SK-N-SH treated with all-trans-retinoic acid at 6 μM for 48 hours (cell line): ENCODE measurements at regions not wholly inside any gene's neighbourhood (a gene's known extent, or its start where the extent isn't known, plus 50 kb on each side); places are given as distances from the start of the nearest gene placed in this dataset.

Experiments used
- ATAC-seq: fragments of 200-7000 bp; cut with Tn5 transposase; 3 replicates; pipeline ENCODE4 v1.9.1; 2020; ENCODE audit warnings: mild to moderate bottlenecking, moderate library complexity
- ARNTL ChIP-seq: fragments of 450-650 bp; formaldehyde crosslinking; IDR thresholded peaks from 2 replicates; pipeline ENCODE4 v1.5.0; 2020; ENCODE audit warnings: low read depth, mild to moderate bottlenecking, moderate library complexity, borderline replicate concordance
- BACH2 ChIP-seq: fragments of 250-450 bp; sonication (Bioruptor Pico); IDR thresholded peaks from 2 replicates; pipeline ENCODE4 v1.9.0; 2021; ENCODE audit warnings: mild to moderate bottlenecking, borderline replicate concordance
- CSDC2 ChIP-seq: fragments of 250-450 bp; sonication (Bioruptor Pico); IDR thresholded peaks from 2 replicates; pipeline ENCODE4 v1.5.0; 2020; ENCODE audit warnings: mild to moderate bottlenecking, moderate library complexity
- ESRRG ChIP-seq: fragments of 250-450 bp; sonication (Bioruptor Pico); IDR thresholded peaks from 2 replicates; pipeline ENCODE4 v1.6.1; 2021; ENCODE audit warnings: mild to moderate bottlenecking
- GLIS3 ChIP-seq: fragments of 250-450 bp; sonication (Bioruptor Pico); IDR thresholded peaks from 2 replicates; pipeline ENCODE4 v1.5.0; 2020; ENCODE audit warnings: mild to moderate bottlenecking, moderate library complexity
- OSR1 ChIP-seq: fragments of 250-450 bp; sonication (Bioruptor Pico); IDR thresholded peaks from 2 replicates; pipeline ENCODE4 v1.8.0; 2022; ENCODE audit warnings: moderate library complexity, mild to moderate bottlenecking, inconsistent platforms
- POU6F1 ChIP-seq: fragments of 250-450 bp; sonication (Bioruptor Pico); IDR thresholded peaks from 2 replicates; pipeline ENCODE4 v1.8.0; 2021; ENCODE audit warnings: low read depth, mild to moderate bottlenecking, moderate library complexity, borderline replicate concordance
- PPARA ChIP-seq: fragments of 250-450 bp; sonication (Bioruptor Pico); IDR thresholded peaks from 2 replicates; pipeline ENCODE4 v1.5.0; 2020; ENCODE audit warnings: mild to moderate bottlenecking, borderline replicate concordance
- RARB ChIP-seq: fragments of 250-450 bp; sonication (Bioruptor Pico); IDR thresholded peaks from 2 replicates; pipeline ENCODE4 v1.8.0; 2021; ENCODE audit warnings: mild to moderate bottlenecking, moderate library complexity
- SNAI2 ChIP-seq: fragments of 250-450 bp; sonication (Bioruptor Pico); IDR thresholded peaks from 2 replicates; pipeline ENCODE4 v1.5.0; 2020; ENCODE audit warnings: mild to moderate bottlenecking, moderate library complexity
- TCF4 ChIP-seq: fragments of 250-450 bp; sonication (Bioruptor Pico); IDR thresholded peaks from 2 replicates; pipeline ENCODE4 v1.8.0; 2021; ENCODE audit warnings: mild to moderate bottlenecking, moderate library complexity, borderline replicate concordance
- TOX ChIP-seq: fragments of 250-450 bp; sonication (Bioruptor Pico); IDR thresholded peaks from 2 replicates; pipeline ENCODE4 v1.8.0; 2021; ENCODE audit warnings: mild to moderate bottlenecking, moderate library complexity, borderline replicate concordance
- ZC3H10 ChIP-seq: fragments of 250-450 bp; sonication (Bioruptor Pico); IDR thresholded peaks from 2 replicates; pipeline ENCODE4 v1.5.1; 2021; ENCODE audit warnings: mild to moderate bottlenecking, moderate library complexity
- ZFP3 ChIP-seq: fragments of 250-450 bp; sonication (Bioruptor Pico); IDR thresholded peaks from 2 replicates; pipeline ENCODE4 v1.5.0; 2020; ENCODE audit warnings: mild to moderate bottlenecking, moderate library complexity
- ZFP30 ChIP-seq: fragments of 450-650 bp; formaldehyde crosslinking; IDR thresholded peaks from 2 replicates; pipeline ENCODE4 v1.5.0; 2022; ENCODE audit warnings: mild to moderate bottlenecking, moderate library complexity
- ZNF565 ChIP-seq: fragments of 450-650 bp; formaldehyde crosslinking; conservative IDR thresholded peaks from 2 replicates; pipeline ENCODE4 v1.5.0; 2020; ENCODE audit warnings: low read depth, mild to moderate bottlenecking, moderate library complexity
- ZNF70 ChIP-seq: fragments of 450-650 bp; formaldehyde crosslinking; IDR thresholded peaks from 2 replicates; pipeline ENCODE4 v1.5.0; 2020; ENCODE audit warnings: mild to moderate bottlenecking, moderate library complexity
- ZNF8 ChIP-seq: fragments of 450-650 bp; formaldehyde crosslinking; IDR thresholded peaks from 2 replicates; pipeline ENCODE4 v1.5.0; 2020; ENCODE audit warnings: mild to moderate bottlenecking, moderate library complexity
- TF ChIP-seq, protein P1 (sequence below): fragments of 250-450 bp; sonication (Bioruptor Pico); IDR thresholded peaks from 2 replicates; pipeline ENCODE4 v1.5.1; 2021; ENCODE audit warnings: mild to moderate bottlenecking, moderate library complexity
- TF ChIP-seq, protein P2 (sequence below): fragments of 250-450 bp; sonication (Bioruptor Pico); IDR thresholded peaks from 2 replicates; pipeline ENCODE4 v1.8.0; 2020; ENCODE audit warnings: mild to moderate bottlenecking, moderate library complexity, borderline replicate concordance
- TF ChIP-seq, protein P3 (sequence below): fragments of 250-450 bp; sonication (Bioruptor Pico); IDR thresholded peaks from 2 replicates; pipeline ENCODE4 v1.5.1; 2020; ENCODE audit warnings: low read depth, mild to moderate bottlenecking, moderate library complexity
- TF ChIP-seq, protein P4 (sequence below): fragments of 250-450 bp; sonication (Bioruptor Pico); IDR thresholded peaks from 2 replicates; pipeline ENCODE4 v1.5.0; 2020; ENCODE audit warnings: mild to moderate bottlenecking, moderate library complexity

DNA sequence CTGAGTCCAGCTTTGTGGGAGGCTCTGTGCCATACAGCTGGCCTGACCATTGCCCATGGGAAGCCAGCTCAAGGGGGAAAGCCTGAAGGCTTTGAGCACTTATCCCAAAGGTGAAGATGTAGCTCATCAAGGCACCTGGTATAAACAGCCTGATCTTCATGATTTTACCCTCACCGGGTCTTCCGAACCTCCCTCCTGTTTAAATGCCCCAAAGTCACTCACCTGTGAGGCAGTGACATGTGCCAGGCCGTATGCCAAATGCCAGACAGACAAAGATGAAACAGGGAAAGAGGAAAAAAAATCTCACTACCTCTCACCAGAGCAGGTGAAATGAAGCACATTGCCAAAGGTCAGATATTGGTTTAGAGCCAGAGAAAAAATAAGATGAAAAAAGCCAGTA, 62.8 kb upstream of the ITSN2 start:
- no peak for ATAC-seq
- no peak for TF ChIP-seq ZC3H10 (CRISPR knock-in tag)
- TF ChIP-seq ZNF565 (CRISPR knock-in tag), result no peak
- TF ChIP-seq OSR1, result no peak
- TF ChIP-seq TCF4, result no peak
- TF ChIP-seq, protein P1, sequence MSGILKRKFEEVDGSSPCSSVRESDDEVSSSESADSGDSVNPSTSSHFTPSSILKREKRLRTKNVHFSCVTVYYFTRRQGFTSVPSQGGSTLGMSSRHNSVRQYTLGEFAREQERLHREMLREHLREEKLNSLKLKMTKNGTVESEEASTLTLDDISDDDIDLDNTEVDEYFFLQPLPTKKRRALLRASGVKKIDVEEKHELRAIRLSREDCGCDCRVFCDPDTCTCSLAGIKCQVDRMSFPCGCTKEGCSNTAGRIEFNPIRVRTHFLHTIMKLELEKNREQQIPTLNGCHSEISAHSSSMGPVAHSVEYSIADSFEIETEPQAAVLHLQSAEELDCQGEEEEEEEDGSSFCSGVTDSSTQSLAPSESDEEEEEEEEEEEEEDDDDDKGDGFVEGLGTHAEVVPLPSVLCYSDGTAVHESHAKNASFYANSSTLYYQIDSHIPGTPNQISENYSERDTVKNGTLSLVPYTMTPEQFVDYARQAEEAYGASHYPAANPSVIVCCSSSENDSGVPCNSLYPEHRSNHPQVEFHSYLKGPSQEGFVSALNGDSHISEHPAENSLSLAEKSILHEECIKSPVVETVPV (CRISPR knock-in tag), result no peak
- TF ChIP-seq, protein P2, sequence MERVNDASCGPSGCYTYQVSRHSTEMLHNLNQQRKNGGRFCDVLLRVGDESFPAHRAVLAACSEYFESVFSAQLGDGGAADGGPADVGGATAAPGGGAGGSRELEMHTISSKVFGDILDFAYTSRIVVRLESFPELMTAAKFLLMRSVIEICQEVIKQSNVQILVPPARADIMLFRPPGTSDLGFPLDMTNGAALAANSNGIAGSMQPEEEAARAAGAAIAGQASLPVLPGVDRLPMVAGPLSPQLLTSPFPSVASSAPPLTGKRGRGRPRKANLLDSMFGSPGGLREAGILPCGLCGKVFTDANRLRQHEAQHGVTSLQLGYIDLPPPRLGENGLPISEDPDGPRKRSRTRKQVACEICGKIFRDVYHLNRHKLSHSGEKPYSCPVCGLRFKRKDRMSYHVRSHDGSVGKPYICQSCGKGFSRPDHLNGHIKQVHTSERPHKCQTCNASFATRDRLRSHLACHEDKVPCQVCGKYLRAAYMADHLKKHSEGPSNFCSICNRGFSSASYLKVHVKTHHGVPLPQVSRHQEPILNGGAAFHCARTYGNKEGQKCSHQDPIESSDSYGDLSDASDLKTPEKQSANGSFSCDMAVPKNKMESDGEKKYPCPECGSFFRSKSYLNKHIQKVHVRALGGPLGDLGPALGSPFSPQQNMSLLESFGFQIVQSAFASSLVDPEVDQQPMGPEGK, result no peak
- no peak for TF ChIP-seq CSDC2 (CRISPR knock-in tag)
- TF ChIP-seq RARB (CRISPR knock-in tag), result no peak
- no peak for TF ChIP-seq ESRRG
- TF ChIP-seq ZFP3, result no peak
- TF ChIP-seq ARNTL (CRISPR knock-in tag), result no peak
- TF ChIP-seq POU6F1, result no peak
- TF ChIP-seq, protein P3, sequence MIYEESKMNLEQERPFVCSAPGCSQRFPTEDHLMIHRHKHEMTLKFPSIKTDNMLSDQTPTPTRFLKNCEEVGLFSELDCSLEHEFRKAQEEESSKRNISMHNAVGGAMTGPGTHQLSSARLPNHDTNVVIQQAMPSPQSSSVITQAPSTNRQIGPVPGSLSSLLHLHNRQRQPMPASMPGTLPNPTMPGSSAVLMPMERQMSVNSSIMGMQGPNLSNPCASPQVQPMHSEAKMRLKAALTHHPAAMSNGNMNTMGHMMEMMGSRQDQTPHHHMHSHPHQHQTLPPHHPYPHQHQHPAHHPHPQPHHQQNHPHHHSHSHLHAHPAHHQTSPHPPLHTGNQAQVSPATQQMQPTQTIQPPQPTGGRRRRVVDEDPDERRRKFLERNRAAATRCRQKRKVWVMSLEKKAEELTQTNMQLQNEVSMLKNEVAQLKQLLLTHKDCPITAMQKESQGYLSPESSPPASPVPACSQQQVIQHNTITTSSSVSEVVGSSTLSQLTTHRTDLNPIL (CRISPR knock-in tag), result no peak
- TF ChIP-seq ZFP30 (CRISPR knock-in tag), result no peak
- TF ChIP-seq, protein P4, sequence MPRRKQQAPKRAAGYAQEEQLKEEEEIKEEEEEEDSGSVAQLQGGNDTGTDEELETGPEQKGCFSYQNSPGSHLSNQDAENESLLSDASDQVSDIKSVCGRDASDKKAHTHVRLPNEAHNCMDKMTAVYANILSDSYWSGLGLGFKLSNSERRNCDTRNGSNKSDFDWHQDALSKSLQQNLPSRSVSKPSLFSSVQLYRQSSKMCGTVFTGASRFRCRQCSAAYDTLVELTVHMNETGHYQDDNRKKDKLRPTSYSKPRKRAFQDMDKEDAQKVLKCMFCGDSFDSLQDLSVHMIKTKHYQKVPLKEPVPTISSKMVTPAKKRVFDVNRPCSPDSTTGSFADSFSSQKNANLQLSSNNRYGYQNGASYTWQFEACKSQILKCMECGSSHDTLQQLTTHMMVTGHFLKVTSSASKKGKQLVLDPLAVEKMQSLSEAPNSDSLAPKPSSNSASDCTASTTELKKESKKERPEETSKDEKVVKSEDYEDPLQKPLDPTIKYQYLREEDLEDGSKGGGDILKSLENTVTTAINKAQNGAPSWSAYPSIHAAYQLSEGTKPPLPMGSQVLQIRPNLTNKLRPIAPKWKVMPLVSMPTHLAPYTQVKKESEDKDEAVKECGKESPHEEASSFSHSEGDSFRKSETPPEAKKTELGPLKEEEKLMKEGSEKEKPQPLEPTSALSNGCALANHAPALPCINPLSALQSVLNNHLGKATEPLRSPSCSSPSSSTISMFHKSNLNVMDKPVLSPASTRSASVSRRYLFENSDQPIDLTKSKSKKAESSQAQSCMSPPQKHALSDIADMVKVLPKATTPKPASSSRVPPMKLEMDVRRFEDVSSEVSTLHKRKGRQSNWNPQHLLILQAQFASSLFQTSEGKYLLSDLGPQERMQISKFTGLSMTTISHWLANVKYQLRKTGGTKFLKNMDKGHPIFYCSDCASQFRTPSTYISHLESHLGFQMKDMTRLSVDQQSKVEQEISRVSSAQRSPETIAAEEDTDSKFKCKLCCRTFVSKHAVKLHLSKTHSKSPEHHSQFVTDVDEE, result no peak
- no peak for TF ChIP-seq GLIS3 (CRISPR knock-in tag)
- TF ChIP-seq BACH2, result no peak
- TF ChIP-seq ZNF70 (CRISPR knock-in tag), result no peak
- TF ChIP-seq PPARA, result no peak
- TF ChIP-seq TOX (CRISPR knock-in tag), result no peak

GRCh38 chr2:24421668-24422067, 61.3 kb upstream of the ITSN2 start:
- peak; percentile 93 for ATAC-seq
- TF ChIP-seq ESRRG (no peak), SNAI2 (no peak), POU6F1 (no peak), TOX (CRISPR knock-in tag) (no peak), PPARA (no peak), ZNF8 (no peak), ZFP3 (no peak), CSDC2 (CRISPR knock-in tag) (no peak), ZNF70 (CRISPR knock-in tag) (no peak), BACH2 (no peak)
- TF ChIP-seq, protein P2, result no peak
- TF ChIP-seq, protein P1 (CRISPR knock-in tag), result no peak
- TF ChIP-seq, protein P3 (CRISPR knock-in tag), result no peak
